ENCODE measurements at regions not wholly inside any gene's neighbourhood (a gene's known extent, or its start where the extent isn't known, plus 50 kb on each side); places are given as distances from the start of the nearest gene placed in this dataset.

DNA sequence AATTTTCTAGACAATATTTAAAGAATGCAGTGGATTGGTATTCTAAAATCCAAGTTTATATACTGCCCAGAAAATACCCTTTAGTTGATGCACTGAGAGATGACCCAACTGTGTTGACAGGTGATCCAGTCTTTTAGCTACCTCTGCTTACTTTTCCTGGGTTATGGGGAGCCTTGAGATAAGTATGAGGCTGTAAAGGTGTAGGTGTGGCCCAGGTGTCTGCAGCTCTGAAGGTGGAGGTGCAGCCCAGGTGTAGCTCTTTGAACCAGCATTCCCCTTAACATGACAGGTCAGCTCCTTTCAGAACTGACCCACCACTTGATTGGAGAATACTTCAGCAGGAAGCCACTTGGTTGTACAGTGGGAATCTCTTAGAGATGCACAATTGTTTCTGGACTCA is 62.3 kb upstream of the ACSL3 start:
- DNase-seq: no peak

DNA sequence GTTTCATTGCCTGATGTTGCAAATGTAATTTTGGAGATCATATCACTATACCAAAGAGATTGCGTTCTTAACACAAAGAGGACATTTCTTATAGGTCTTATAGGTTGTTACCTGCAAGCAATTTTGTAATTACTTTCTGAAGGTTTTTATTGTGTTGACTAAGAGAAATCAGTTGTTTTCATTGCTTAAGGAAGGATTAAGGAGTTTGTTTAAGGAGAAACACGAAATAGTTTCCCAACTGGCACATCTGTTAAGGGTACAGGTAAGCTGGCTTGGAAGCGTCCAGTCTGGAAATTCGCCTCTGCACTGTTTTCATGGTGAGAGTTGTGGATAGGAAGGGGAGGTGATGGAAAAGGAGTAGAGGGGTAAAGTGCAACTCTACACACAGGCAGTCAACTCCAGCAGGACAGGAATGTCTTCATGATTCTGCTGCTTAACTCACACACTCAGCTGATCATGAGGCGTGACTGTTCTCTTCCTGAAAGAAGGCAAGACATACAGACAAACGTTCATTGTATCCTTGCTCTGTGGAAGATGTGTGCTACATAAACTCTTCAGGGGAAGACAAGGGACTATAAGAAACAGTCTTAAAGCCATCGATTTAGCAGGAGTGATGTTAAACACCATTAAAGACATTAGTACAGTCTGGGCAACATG is 61.4 kb upstream of the ACSL3 start:
- DNase-seq: no peak

DNA sequence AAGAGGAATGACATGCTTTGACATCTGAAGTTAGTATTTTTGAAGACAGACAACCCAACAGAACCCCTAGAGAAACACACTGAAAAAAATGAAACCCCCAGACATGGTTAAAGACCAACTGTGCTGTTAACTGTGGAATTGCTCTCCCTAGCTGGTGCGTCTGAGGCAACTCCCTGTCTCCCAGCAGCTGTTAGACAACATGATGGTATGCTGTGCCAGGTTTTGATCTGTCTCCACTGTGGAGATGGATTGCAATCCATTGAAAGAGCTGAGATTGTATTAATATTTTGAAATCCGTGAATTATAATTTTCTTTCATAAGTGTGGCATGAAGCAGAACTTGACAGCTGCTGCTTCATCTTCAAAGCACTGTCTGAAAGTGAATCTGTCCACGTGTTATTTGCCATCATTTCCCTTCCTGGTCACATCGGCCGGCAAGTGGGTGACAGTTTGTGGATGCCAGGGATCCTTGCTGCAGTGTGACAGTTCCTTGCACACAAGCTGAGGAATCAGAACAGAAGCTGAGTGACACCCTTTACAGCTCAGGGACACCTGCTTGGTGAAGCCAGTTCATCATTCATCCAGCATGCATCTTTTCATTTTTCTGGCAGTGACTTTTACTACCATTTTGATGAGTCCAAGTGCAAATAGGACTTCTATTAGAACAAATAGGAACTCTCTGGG is 58.2 kb upstream of the ACSL3 start:
- DNase-seq: no peak

- DNase-seq: no peak
These were observed 56.5 kb upstream of the ACSL3 start for GRCh38 chr2:222804351-222804750.

DNA sequence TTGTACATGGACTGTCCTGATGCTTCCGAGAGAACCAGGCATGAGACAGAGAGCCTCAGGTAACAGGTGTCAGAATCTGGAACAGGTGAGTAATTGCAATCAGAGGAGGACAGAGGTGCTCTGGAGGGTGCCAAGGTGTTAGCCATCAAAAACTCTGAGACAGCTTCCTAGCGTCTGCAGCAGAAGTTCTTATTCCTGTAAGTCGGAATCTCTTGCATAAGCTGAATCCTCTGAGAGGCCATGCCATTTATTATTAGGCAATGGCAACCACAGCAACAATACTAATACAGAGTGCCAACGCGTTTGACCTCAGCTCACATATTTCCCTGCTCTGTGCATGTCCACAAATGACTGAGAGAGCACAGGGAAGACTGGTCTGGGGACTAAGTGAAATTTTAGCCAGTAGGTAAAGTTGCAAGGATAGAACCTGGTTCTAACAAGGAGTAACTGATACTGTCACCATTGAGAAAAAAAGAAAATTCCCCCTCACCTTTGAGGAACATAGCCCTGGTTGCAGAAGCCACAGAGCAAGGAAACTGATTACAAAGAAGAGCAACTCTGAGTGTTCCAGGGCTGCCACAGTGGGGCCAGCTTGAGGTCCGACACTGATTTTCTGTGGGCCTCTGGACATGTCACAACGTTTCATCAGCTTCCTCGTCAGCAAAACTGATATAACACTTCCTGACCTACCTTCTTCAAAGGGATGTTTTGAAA is 55.1 kb upstream of the ACSL3 start:
- no peak for DNase-seq

- no peak for DNase-seq
These were observed 54.2 kb upstream of the ACSL3 start for GRCh38 chr2:222806526-222807137.

DNA sequence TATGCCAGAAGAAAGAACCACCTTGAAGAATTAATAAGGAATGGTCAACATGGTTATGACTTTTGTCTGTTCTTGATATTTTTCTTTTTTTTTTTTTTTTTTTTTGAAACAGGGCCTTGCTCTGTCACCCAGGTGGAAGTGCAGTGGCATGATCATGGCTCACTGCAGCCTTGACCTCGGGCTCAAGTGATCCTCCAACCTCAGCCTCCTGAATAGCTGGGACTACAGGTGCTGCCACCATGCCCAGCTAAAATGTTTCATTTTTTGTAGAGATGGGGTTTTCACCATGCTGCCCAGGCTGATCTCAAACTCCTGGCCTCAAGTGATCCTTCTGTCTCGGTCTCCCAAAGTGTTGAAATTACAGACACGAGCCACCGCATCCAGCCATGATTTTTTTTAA is 53.4 kb upstream of the ACSL3 start:
- DNase-seq: no peak

DNA sequence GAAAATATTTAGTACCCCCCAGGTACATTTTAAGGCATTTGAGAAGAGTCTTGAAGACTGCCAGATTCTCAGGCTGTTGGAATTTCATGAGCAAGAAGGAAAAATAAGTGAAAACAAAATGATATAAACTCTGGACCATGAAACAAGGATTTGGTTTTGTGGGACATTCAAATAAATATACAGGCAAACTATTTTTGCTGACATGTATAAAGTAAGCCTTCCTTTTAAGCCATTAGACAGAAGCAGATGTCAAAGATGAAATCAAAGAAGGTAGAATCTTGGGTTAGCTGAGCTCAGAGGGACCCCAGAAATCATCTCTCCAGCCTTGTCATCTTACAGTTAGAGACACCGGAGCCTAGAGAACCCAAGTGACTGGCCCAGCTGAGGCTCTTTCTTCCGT is 51.3 kb upstream of the ACSL3 start:
- no peak for DNase-seq

GRCh38 chr2:222810044-222810443 is 50.8 kb upstream of the ACSL3 start:
- DNase-seq: no peak

Data from fibroblast of skin of right quadriceps (primary cell).